Suprapubic skin (tissue), 4 donors: ENCODE measurements at regions not wholly inside any gene's neighbourhood (a gene's known extent, or its start where the extent isn't known, plus 50 kb on each side); places are given as distances from the start of the nearest gene placed in this dataset.

Experiments
- DNase-seq, 2 donors: peaks; one replicate each; pipeline ENCODE4 v3.0.0-alpha.2; 2019; ENCODE audit warnings: low spot score in 2 of 2
- H3K27ac ChIP-seq: fragments of 200-600 bp; sonication (generic); one replicate; pipeline ENCODE4 v1.5.1; 2019
- H3K27me3 ChIP-seq: fragments of 200-600 bp; sonication (generic); one replicate; pipeline ENCODE4 v1.5.1; 2019
- H3K36me3 ChIP-seq: fragments of 200-600 bp; sonication (generic); one replicate; pipeline ENCODE4 v1.5.1; 2019
- H3K4me1 ChIP-seq: fragments of 200-600 bp; sonication (generic); one replicate; pipeline ENCODE4 v1.5.1; 2019
- H3K4me3 ChIP-seq: fragments of 200-600 bp; sonication (generic); one replicate; pipeline ENCODE4 v1.5.1; 2019; ENCODE audit warnings: mild to moderate bottlenecking
- H3K9me3 ChIP-seq: fragments of 200-600 bp; sonication (generic); one replicate; pipeline ENCODE4 v1.5.1; 2019
- EP300 ChIP-seq: sonication (generic); formaldehyde crosslinking; IDR thresholded peaks from one replicate; pipeline ENCODE4 v1.6.1; 2017; ENCODE audit warnings: antibody characterized with exemption
- POLR2A ChIP-seq, 2 donors: fragments of 450-650 bp; IDR thresholded peaks; one replicate each; pipeline ENCODE4 v1.6.1; 2017; ENCODE audit warnings: antibody characterized with exemption in 2 of 2, mild to moderate bottlenecking in 2 of 2, moderate library complexity in 2 of 2
- POLR2AphosphoS5 ChIP-seq, 3 donors: sonication (generic); formaldehyde crosslinking; IDR thresholded peaks; one replicate each; pipeline ENCODE4 v1.6.1; 2017; ENCODE audit warnings: antibody characterized with exemption in 3 of 3
- WGBS: methylation state at CpG from one replicate; pipeline ENCODE4 v1.1.5; 2018; 5-methylcytosine and 5-hydroxymethylcytosine counted together
- TF ChIP-seq, protein P1 (sequence below), 2 donors: fragments of 200-600 bp in 1 of 2; fragments of 450-650 bp in 1 of 2; sonication (generic) in 1 of 2; IDR thresholded peaks; one replicate each; pipeline ENCODE4 v1.5.1; 2016 to 2019; ENCODE audit warnings: antibody characterized with exemption in 2 of 2, mild to moderate bottlenecking in 1 of 2, moderate library complexity in 1 of 2

GRCh38 chr5:3217114-3217513 lies 378.5 kb upstream of the IRX1 start:
- TF ChIP-seq, protein P1, sequence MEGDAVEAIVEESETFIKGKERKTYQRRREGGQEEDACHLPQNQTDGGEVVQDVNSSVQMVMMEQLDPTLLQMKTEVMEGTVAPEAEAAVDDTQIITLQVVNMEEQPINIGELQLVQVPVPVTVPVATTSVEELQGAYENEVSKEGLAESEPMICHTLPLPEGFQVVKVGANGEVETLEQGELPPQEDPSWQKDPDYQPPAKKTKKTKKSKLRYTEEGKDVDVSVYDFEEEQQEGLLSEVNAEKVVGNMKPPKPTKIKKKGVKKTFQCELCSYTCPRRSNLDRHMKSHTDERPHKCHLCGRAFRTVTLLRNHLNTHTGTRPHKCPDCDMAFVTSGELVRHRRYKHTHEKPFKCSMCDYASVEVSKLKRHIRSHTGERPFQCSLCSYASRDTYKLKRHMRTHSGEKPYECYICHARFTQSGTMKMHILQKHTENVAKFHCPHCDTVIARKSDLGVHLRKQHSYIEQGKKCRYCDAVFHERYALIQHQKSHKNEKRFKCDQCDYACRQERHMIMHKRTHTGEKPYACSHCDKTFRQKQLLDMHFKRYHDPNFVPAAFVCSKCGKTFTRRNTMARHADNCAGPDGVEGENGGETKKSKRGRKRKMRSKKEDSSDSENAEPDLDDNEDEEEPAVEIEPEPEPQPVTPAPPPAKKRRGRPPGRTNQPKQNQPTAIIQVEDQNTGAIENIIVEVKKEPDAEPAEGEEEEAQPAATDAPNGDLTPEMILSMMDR (IDR thresholded peaks at IDR 0.05): no peak
- TF ChIP-seq EP300 (no peak), POLR2AphosphoS5 (IDR thresholded peaks at IDR 0.05) (no peak), POLR2A (IDR thresholded peaks at IDR 0.05) (no peak)
- WGBS: 86% methylated on average over 10 of the region's 10 CpGs
- no peak overlapping the region for H3K27ac ChIP-seq
- H3K36me3 ChIP-seq: no peaks in the 10 kb centered on the region
- DNase-seq: no peak
- peaks cover 7% of the 10 kb centered on the region for H3K27me3 ChIP-seq
- H3K4me3 ChIP-seq: no peak overlapping the region
- no peaks in the 10 kb centered on the region for H3K4me1 ChIP-seq
- no peaks in the 10 kb centered on the region for H3K9me3 ChIP-seq

GRCh38 chr5:3216386-3216785 lies 379.2 kb upstream of the IRX1 start:
- Histone ChIP-seq H3K27me3 (peaks cover 7% of the 10 kb centered on the region), H3K27ac (no peak overlapping the region), H3K9me3 (no peaks in the 10 kb centered on the region), H3K4me3 (no peak overlapping the region), H3K4me1 (no peaks in the 10 kb centered on the region), H3K36me3 (no peaks in the 10 kb centered on the region)
- WGBS: 82% methylated on average over 7 of the region's 7 CpGs
- no peak for DNase-seq
- TF ChIP-seq, protein P1 (IDR thresholded peaks at IDR 0.05): no peak
- TF ChIP-seq POLR2AphosphoS5 (IDR thresholded peaks at IDR 0.05) (no peak), EP300 (no peak), POLR2A (IDR thresholded peaks at IDR 0.05) (no peak)

DNA sequence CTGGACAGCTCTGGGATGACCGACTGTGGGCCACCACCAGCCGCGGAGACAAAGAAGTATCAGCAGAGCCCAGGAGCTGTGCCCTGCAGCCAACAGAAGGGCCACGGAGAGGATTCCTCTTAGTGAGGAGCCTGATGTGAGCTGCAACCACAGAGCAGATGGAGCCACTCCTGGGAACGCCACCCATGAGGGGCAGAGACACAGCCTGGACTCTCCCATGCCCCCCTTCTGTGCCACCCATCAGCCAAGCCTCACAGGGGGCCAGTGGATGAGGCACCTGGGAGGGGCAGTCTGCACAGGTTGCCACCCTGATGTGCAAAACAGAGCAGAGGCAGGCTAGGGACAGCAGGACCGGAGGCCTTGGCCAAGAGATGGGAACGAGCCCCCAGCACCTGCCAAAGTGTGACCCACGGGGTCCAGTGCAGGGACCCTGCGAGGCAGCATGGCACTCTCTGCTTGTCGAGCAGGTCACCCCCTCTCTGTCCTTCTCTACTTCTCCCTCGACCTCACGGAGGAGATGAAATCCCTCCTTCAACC lies 380.7 kb upstream of the IRX1 start:
- Histone ChIP-seq H3K27me3 (peaks cover 5% of the 10 kb centered on the region), H3K9me3 (no peaks in the 10 kb centered on the region), H3K27ac (no peak overlapping the region), H3K4me1 (no peaks in the 10 kb centered on the region), H3K4me3 (no peak overlapping the region), H3K36me3 (no peaks in the 10 kb centered on the region)
- no peak for DNase-seq
- WGBS: 92% methylated on average over 8 of the region's 12 CpGs
- TF ChIP-seq POLR2A (IDR thresholded peaks at IDR 0.05) (no peak), EP300 (no peak), POLR2AphosphoS5 (IDR thresholded peaks at IDR 0.05) (no peak)
- TF ChIP-seq, protein P1 (IDR thresholded peaks at IDR 0.05): no peak

GRCh38 chr5:3214396-3214795 lies 381.2 kb upstream of the IRX1 start:
- 93% methylated on average over 5 of the region's 8 CpGs for WGBS
- peaks cover 5% of the 10 kb centered on the region for H3K27me3 ChIP-seq
- DNase-seq: no peak
- no peak for TF ChIP-seq POLR2AphosphoS5 (IDR thresholded peaks at IDR 0.05)
- TF ChIP-seq, protein P1 (IDR thresholded peaks at IDR 0.05): no peak
- TF ChIP-seq POLR2A (IDR thresholded peaks at IDR 0.05): no peak
- TF ChIP-seq EP300: no peak
- H3K36me3 ChIP-seq: no peaks in the 10 kb centered on the region
- no peaks in the 10 kb centered on the region for H3K4me1 ChIP-seq
- no peak overlapping the region for H3K27ac ChIP-seq
- H3K4me3 ChIP-seq: no peak overlapping the region
- no peaks in the 10 kb centered on the region for H3K9me3 ChIP-seq

DNA sequence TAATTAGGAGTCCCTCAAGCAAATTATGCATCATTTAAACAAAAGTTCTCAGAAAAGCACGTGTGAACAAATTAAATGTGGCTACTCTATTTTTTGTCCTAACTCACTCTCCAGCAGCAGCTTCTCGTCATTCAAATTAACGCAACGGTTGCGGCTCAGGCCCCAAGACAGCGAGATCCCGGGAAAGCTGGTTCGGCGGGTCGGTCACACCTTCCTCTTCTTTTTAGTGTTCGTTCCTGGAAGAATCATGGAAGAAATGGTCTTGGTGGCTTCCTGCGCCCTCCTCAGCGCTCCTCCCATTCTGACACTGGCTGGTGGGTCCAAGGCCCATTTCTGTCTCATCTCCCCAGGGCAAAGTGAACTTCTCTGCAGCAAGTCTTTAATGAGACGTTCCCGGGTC lies 382.8 kb upstream of the IRX1 start:
- Histone ChIP-seq H3K4me1 (no peaks in the 10 kb centered on the region), H3K27me3 (peaks cover 5% of the 10 kb centered on the region), H3K4me3 (no peak overlapping the region), H3K9me3 (no peaks in the 10 kb centered on the region), H3K36me3 (no peaks in the 10 kb centered on the region), H3K27ac (no peak overlapping the region)
- 90% methylated on average over 15 of the region's 15 CpGs for WGBS
- TF ChIP-seq POLR2A (IDR thresholded peaks at IDR 0.05) (no peak), EP300 (no peak), POLR2AphosphoS5 (IDR thresholded peaks at IDR 0.05) (no peak)
- TF ChIP-seq, protein P1 (IDR thresholded peaks at IDR 0.05): no peak
- peak in 1 of 2 donors; percentile 41 for DNase-seq
